ENCODE measurements at regions not wholly inside any gene's neighbourhood (a gene's known extent, or its start where the extent isn't known, plus 50 kb on each side); places are given as distances from the start of the nearest gene placed in this dataset.
"Not testable (repeated sequence)": the region's sequence is repeated elsewhere in the genome, so short reads cannot be mapped to it uniquely, and the experiment has no call there.

DNA sequence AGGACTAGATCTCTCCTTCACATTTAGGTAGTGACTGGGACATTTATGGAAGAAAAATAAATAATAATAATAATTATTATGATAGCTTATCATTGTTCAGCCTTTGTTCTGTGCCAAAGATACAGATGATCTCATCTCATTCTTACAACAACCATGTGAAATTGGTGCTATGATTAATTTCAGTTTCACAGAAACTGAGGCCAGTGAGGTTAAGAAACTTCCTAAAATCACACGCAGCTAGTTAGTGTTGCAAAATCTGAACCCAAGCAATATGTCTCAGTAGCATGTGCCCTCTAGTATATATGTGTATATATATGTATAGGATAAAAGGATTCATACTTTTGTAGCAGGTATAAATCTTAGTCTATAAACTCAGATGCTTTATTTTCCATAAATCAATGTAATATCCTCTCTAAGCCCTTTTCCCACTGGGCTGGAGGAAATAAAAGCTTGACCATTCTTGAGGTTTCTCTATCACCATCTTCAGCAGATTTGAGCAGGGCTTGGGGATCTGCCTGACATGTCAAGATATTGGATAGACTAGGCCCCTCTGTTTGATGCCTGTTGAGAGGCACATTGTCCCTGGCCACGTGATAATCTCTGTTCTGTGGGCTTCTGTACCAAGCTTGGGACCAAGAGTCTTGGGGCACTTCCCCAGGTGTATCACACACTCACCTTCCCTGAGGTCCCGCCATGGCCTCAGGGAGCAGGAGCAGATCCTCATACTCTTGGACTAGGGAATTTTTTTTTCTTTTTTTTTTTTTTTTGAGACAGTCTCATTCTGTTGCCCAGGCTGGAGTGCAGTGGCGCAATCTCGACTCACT, 172.6 kb upstream of the NRP1 start:
- DNase-seq (ENCODE audit: low read depth in 2 of 2) = no peak

DNA sequence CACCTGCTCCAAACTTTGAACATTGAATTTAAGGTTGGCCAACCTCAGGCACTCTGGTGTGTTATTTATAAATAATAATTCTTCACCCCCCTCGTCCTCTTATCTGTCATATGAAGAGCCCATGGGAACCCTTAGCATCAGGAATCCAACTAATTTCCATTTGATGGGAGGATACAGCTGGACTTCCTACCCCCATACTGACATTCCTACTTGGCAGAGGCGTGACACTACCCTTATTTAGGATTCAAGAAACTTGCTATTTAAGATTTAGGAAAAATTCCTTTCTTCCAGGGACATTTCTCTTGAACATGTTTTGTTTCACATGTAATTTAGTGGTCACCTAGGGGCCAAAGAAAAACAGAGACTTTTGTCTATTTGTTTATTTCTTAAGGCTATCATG, 171.9 kb upstream of the NRP1 start:
- no peak for DNase-seq (ENCODE audit: low read depth in 2 of 2)

DNA sequence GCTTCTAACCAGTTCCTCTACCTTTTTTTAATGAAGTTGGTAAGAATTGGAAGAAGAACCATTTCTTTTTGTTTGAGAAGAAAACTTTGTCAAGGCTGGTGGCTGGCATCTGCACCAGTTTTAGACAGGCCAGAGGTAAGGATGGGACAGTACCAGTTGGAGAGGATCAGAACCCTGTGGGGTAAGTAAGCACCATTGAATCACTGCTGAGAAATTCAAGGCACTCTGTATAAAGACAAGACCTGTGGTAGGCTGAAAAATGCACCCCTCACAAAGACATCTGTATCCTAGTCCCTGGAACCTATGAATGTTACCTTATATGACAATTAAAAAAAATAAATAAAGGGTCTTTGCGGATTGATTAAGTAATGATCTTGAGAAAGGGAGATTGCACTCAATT, 166.7 kb upstream of the NRP1 start:
- no peak for DNase-seq (ENCODE audit: low read depth in 2 of 2)

DNA sequence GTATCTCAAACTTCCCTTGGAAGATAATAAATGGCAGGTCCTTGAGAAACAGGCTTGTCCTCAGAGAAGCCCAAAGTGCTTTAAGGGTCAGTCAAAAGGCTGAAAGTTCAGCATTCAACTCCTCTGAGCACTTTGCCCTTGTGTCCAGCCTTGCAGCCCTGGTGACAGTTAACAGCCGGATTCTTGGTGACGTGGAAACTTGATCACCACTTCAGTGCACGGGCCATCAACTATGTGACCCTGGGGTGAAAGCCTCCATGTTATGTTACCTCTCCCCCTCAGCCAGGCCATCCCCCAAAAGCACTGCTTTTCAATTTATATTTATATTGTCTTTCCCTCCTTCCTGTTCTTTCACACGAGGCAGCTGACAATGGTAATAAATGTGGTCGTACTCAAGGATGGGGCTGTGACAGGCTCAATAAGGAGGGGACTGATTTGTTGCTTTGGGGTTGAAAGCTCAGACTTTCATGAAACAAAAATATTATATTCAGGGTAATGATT, 164.0 kb upstream of the NRP1 start:
- DNase-seq (ENCODE audit: low read depth in 2 of 2) = no peak

DNA sequence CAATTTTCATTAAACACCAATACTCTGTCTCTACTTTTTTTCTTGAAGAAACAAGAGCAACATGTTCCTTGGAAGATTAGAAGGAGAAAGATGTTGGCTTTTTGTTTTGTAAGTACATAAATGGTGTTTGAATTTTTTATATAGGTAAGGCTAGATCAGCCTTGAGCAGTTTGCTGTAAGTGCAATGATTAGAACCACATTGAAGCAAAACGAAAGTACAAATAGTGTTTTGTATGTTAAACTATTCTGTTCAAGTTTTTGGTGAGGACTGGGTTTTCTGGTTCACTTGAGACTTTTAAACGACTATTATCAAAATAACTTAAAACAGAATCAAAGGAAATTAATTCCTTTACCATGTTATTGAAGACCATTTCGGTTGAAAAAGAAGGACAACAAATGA, 162.9 kb upstream of the NRP1 start:
- no peak for DNase-seq (ENCODE audit: low read depth in 2 of 2)

- DNase-seq (ENCODE audit: low read depth in 2 of 2) = no peak
These were observed 161.6 kb upstream of the NRP1 start for GRCh38 chr10:33496096-33496495.

GRCh38 chr10:33494694-33495265, 160.3 kb upstream of the NRP1 start:
- DNase-seq (ENCODE audit: low read depth in 2 of 2) = no peak

GRCh38 chr10:33493978-33494377, 159.5 kb upstream of the NRP1 start:
- DNase-seq (ENCODE audit: low read depth in 2 of 2) = no peak

DNA sequence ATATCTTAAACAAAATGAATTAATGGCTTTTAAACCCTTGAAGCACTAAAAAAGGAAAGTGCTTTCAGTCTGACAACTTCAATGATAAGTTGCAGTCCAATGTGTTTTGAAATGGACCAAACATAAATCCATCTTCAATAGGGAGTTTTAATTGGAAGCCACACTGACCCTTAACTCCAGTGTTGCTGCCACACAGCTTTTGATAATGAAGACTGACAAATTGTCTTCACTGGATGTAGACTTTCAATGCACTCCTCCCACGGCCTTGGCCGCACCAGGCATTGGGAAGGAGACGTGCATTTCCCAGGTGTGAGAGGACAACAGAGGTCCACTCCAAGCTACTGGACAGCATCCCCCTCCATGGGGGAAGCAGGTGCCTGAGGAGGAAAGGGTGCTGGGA, 159.0 kb upstream of the NRP1 start:
- no peak for DNase-seq (ENCODE audit: low read depth in 2 of 2)

DNA sequence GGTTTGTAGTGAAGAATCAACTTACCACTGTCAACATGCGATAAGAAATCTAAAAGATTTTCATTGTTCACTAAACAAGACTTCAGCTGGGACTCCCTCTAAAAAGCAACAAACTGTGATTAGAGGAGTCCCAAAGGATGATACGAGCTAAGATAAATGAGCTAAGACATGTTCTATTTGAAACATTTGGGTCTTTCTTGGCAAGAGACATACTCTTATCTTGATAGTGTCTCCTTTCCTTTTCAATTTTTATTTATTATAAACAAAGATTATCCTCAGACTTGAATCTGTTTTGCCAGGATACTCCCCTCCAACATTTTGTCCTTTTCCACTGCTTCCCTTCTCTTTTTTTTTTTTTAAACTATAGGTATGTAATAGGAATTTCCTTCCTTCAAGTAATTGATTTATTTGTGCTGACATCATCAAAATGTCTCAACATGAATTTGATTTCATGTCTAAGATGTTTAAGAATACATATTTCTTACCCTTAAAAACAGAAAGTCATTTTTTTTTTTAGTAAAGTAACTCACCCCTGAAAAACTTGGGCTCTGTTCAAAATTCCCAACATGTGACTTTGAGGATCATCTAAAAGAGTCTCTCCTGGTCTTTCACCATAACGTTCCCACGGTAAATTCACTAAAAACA, 158.4 kb upstream of the NRP1 start:
- DNase-seq (ENCODE audit: low read depth in 2 of 2) = no peak

DNA sequence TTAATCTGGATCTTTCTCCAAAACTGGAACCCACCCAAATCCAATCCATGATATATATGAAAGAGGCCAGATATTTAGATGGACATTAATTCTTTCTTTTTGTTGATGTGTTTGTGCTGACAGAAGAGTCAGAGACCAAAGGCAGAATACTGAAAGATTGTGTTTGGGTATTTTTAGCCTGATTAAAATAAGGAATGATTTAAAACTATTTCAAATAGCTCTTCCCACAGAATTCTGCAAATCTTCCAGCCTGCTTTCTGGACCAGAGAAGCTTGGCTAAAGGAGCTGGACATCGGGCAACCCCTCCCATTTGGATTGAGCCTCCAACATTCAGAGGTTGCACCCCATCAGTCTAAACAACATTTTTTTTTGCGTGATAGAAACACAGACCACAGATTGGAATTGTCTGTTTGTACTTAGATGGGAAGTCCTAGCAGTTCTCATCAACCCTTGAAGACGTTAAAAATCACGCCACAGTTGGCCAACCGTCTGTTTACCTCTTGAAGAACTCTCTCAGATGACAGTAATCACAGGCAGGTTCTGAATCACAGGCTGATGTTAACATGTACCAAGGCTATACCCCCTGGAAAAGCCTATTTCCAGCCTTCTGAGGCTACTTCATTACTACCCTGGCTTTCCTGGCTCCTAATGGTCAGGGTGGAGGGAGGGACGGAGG, 155.2 kb upstream of the NRP1 start:
- no peak for DNase-seq (ENCODE audit: low read depth in 2 of 2)

DNA sequence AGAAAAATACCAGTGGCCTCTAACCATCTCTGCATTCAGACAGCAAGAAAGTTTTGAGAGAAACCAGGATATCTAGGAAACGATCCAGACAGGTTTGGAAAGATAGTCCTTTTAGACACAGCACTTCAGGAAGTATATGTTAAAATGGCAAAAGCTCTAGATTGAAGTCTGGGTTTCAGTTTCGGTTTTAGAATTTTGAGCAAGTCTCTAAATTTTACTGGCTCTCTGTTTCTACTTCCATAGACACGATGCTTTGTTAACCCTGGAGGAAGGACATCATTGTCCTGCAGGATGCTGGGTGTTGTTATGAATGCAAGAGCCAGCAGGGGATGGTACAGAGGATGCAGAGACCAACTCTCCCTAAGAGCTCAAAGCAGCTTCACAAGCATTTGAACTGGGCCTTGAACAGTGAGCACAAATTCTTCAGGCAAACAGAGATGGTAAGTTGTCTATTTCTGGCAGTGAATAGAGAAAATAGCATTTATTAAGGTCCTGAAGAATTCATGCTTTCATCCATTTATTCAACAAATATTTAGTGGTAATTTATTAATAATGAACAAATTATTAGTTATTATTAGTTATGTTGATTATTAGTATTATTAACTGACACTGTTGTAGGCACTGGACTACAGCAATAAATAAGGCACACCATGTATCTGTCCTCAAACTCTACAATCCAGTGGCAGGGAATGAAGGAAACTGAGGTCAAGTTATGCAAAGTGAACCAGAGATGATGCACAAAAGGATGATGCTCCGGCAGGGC, 152.7 kb upstream of the NRP1 start:
- no peak for DNase-seq (ENCODE audit: low read depth in 2 of 2)

DNA sequence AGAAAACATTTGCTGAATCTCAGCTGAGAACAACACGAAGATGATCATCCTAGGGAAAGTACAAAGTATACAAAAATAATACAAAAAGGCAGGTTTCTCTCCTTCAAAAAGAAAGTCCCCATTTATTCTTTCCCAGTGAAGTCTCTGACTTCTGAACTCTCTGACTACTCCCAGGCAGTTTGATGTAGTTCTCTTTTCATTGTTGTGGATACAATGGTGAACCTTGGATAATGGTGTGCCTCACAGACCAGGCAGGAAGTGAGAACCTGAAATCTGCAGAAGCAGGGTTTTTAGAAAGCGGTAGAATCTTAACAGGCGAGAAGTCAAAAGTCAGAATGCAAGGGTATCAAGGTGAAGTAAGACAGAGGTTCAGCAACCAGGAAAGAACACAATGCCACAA, 150.8 kb upstream of the NRP1 start:
- no peak for DNase-seq (ENCODE audit: low read depth in 2 of 2)

DNA sequence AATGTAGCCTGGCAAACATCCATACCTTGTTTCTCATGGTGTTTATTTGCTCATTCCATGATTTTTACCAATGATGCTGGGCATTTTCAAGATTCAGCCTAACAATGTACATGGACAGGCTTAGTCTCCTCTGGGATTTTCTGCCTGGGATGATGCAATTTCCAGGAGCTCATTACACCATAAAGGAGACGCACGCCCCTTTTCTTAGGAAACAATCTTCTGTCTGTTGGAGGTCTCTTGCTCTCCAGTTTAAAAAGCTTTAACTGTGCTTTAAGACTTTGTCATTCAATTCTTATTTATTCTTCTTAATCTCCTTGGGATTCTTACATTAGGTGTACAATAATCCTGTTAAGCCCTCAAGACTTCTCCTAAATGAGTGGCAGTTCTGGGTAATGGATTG, 150.3 kb upstream of the NRP1 start:
- DNase-seq (ENCODE audit: low read depth in 2 of 2) = no peak

GRCh38 chr10:33483816-33484190, 149.3 kb upstream of the NRP1 start:
- no peak for DNase-seq (ENCODE audit: low read depth in 2 of 2)

GRCh38 chr10:33483124-33483815, 148.8 kb upstream of the NRP1 start:
- DNase-seq (ENCODE audit: low read depth in 2 of 2) = no peak

DNA sequence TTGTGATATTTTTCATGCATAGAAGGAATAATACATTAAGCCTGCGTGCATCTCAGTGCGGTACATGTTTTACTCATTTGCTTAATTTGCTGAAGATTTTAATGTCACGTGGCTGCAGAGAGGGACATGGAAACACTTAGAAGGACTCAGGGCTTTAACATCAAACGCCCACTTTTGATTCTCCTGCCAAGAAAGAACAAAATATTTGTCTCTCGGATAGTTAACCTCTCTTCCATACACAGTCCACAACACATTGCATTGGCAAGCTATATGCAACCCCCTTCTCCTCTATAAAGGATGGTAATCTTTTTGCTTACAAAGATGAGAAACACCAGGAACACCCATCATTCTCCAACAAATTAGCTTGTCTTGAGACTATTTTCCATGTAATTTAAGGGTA, 148.0 kb upstream of the NRP1 start:
- no peak for DNase-seq (ENCODE audit: low read depth in 2 of 2)

- no peak for DNase-seq (ENCODE audit: low read depth in 2 of 2)
These were observed 146.7 kb upstream of the NRP1 start for GRCh38 chr10:33481184-33481583.

GRCh38 chr10:33480417-33480816, 145.9 kb upstream of the NRP1 start:
- not testable (repeated sequence) for DNase-seq (ENCODE audit: low read depth in 2 of 2)

GRCh38 chr10:33478675-33479125, 144.2 kb upstream of the NRP1 start:
- DNase-seq (ENCODE audit: low read depth in 2 of 2) = no peak

DNA sequence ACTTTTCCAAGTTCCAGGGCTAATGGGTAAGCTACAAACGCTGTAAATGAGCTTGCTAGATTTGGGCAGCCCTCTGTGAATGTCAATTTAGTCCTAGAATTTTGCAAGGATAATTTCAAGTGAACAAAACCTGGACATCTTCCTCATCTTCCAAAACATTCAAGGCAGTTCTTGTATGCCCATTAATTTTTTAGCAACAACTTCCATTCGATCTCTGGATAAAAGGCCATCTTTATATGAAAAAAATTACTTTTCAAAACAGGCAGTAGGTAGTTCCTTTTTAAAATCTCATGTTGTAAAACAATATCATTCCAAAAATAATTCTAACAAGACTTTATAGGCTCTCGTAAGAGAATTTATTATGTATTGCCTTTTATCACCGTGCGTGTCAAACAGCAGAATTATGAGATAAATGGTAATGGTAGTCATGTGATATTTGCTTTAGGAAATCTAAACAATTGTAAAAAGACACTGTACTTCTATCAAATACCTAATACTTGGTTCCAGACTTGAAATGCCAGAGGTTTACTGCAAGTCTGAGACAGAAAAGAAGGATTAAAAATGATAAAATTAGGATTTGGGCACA, 143.7 kb upstream of the NRP1 start:
- no peak for DNase-seq (ENCODE audit: low read depth in 2 of 2)
